MV-4-11 (cell line): ENCODE measurements at regions not wholly inside any gene's neighbourhood (a gene's known extent, or its start where the extent isn't known, plus 50 kb on each side); places are given as distances from the start of the nearest gene placed in this dataset.
"Not testable (repeated sequence)": the region's sequence is repeated elsewhere in the genome, so short reads cannot be mapped to it uniquely, and the experiment has no call there.

Experiments used
- DNase-seq: peaks from one replicate; lab custom pipeline; 2025; lab: John Stamatoyannopoulos, UW

DNA sequence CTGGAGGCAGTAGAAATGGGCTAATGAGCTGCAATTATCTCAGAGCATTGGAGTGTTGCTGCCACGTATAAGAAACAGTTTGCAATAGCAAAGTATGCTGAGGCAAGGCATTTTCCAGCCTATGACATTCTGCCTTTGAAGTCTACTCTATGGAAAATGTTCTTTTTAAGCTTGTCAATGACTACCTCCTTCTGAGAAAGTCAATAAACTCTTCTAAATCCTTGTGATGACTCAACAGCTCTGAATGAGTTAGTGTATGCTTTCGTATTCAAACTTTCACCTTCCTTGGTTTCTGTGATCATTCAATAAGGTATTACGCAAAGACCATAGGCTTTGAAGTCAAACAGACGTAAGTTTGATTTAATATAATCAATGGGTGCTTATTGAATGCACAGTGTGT is 111.2 kb downstream of the CAPZA3 start:
- no peak for DNase-seq

GRCh38 chr12:18849761-18850160 is 111.8 kb downstream of the CAPZA3 start:
- no peak for DNase-seq

- no peak for DNase-seq
Measured at GRCh38 chr12:18850752-18851151, 112.8 kb downstream of the CAPZA3 start.

GRCh38 chr12:18851271-18851670 is 113.4 kb downstream of the CAPZA3 start:
- no peak for DNase-seq

DNA sequence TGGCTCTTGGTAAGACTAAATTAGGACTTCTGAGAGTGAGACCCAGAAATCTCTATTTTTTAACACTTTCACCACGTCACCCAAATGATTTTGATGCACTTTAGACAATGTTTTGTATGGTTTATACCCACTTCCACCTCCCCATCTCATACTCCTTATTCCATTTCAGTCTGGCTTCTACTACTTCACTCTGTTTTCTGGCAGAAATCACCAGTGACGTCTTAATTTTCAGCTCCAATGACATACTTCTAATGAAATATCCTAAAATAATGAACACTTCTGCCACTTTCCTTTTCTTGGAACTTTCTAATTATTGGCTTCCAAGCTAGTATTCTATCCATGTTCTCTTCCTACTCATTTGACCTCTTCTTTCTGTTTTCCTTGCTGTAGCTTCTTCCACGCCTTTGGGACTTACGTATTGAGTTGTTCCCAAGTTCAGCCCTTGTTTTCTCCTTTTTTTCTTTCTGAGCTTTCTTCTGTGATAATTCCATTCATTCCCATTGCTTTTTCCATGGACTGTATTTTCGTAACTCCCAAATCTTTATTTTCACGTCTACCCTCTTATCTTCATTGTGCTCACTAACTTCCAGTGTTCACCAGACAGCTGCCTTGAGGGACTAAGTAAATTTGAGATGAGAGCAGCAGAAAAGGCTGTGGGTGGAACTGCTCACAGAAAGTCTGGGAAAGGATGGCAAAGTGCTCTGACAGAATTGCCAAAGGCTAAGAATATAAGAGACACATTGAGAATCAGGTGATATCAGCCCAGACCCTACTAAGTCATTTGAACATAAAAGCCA is 115.8 kb downstream of the CAPZA3 start:
- DNase-seq, result no peak

DNA sequence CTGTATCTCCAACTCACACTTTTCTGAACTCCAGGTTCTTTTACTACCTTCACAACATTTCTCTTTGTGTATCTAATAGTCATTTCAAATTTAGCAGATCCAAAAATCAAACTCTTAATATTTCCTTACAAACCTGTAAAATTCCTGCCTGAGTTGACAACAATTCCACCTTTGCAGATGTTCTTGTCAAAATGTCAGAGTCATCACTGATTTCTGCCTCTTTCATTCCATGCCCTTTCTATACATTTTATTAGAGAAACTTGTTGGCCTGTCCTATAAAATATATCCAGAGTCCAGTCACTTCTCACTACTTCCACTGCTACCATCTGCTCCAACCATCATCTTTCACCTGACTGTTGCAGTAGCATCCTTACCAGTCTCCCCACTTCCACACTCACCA is 119.7 kb downstream of the CAPZA3 start:
- DNase-seq, result no peak

- DNase-seq, result no peak
Measured at GRCh38 chr12:18859400-18859799, 121.5 kb downstream of the CAPZA3 start.

GRCh38 chr12:18861287-18861858 is 123.5 kb downstream of the CAPZA3 start:
- DNase-seq, result no peak

DNA sequence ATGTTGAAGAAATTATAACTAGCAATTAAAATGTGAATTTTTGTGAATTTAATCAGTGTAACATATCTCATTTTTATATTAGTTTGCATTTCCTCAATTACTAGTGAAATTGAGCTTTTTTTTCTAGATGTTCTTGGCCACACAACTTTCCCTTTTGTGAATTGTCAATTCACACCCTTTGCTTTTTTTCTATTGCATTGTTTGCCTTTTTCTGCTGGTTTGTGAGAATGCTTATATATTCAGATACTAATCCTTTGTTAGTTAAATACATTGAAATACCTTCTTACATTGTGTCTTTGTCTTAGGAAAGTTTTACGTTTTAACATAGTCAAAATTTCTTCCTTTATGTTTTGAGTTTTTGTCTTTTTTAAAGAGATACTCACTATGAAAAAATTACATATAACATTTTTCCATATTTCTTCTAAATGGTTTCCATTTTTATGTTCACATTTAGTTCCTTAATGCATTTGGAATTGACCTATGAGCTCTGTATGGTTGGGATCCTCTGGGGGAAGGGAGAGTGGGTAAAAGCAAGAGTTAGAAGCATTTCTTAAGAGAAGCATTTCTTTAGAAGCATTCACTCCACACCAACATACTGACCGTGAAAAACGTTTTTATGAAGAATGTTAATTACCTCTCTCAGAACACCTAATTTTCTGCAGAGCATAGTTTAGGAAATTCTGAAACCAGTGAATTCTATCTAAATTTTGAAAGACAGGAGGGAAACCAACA is 126.0 kb downstream of the CAPZA3 start:
- DNase-seq, result no peak

- DNase-seq, result no peak
Measured at GRCh38 chr12:18864900-18865561, 127.1 kb downstream of the CAPZA3 start.

DNA sequence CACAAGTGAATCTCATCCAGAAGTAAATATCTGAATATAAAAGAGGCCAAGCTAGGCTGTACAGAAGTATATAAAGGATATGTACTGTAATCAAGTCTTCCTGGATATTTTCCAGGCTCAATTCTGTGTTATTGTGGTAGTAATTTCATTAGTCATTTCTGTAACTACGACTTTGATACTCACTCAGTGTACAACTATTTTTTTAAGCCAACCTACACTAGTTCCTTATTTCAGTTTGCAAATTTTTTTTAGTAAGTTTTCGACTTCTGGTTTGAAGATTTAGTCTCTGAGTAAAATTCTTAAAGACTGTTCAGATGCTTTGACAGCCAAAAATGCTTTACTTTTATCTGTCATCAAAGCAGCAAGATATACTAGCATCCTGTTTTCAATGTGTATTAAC is 130.8 kb downstream of the CAPZA3 start:
- no peak for DNase-seq

GRCh38 chr12:18872770-18873169 is 134.9 kb downstream of the CAPZA3 start:
- no peak for DNase-seq

- no peak for DNase-seq
Measured at GRCh38 chr12:18878676-18879180, 140.8 kb downstream of the CAPZA3 start.

- no peak for DNase-seq
Measured at GRCh38 chr12:18882690-18883089, 144.8 kb downstream of the CAPZA3 start.

GRCh38 chr12:18886962-18887361 is 149.0 kb downstream of the CAPZA3 start:
- no peak for DNase-seq

GRCh38 chr12:18887368-18887767 is 149.4 kb downstream of the CAPZA3 start:
- no peak for DNase-seq

GRCh38 chr12:18888047-18888446 is 150.1 kb downstream of the CAPZA3 start:
- DNase-seq, result no peak

GRCh38 chr12:18890621-18891020 is 152.7 kb downstream of the CAPZA3 start:
- DNase-seq, result not testable (repeated sequence)

- no peak for DNase-seq
Measured at GRCh38 chr12:18895540-18895939, 157.6 kb downstream of the CAPZA3 start.

DNA sequence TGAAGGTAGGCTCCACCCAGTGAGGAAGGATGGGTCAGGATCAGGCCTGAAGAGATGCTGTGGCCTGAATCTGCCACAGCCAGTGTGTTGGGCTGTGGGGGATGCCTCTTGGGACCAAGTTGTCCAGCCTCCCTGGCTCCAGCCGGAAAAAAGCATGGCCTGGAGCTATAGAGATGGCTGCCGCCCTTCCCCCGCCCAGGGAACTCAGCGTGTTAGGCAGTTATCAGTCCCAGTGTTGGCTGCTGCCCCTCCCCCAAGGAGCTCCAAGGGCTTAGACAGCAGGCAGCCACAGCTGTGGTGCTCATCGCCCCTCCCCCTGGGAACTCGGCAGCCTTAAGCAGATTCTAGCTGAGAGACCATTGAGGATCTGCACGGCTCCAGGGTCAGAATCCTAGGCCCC is 158.0 kb downstream of the CAPZA3 start:
- DNase-seq, result no peak

DNA sequence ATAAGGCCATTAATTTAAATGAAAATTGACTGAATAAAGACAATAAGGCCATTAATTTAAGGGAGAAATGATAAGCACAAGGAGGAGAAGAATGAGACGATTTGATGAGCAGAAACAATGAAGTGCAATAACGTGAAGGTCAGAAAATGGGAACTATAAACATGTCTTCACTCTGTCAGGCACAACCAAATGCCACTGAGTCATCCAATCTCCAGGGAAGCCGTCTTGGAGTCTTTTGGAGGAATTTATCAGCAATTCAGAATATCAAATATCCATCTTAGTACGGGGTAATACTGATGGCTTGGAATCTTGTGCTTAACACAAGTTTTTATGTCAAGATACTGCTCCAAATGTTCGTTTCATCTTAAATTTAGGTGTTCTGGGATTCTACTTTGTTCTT is 159.9 kb downstream of the CAPZA3 start:
- no peak for DNase-seq

- no peak for DNase-seq
Measured at GRCh38 chr12:18898470-18898869, 160.6 kb downstream of the CAPZA3 start.
